ENCODE measurements at regions not wholly inside any gene's neighbourhood (a gene's known extent, or its start where the extent isn't known, plus 50 kb on each side); places are given as distances from the start of the nearest gene placed in this dataset.

DNA sequence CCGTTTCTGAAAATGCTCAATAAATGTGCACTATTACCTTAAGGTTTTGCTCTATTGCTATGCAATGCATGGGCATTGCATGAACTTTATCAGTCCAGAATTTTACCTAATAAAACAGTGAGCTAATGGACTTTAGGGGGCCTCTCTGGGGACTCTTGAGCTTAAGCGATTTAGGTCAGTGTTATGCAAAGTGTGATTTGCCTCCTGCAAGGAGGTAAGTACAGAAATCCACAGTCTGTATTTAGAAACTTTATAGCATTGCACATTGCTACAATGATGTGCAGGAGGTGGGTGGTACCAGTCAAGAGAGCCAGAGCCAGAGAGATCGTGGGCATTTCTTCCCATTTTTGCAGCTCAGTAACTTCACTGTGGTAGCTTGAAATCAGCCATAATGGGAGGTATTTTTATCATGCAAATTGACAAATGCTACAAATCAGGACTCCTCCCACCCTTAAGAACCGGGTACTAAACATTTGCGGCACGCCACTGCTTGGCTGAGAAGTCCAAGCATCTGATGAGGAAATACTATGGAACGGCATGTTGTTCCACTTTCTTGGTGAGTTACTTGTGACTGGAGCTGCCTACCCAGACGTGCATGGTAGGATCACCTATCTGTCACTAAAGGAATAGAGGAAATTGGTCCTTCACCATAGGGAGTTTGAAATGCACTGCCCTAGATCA is 174.6 kb upstream of the PGRMC2 start:
- no peaks in the 10 kb centered on the region for H3K36me3 Mint-ChIP-seq (ENCODE audit: low read depth)
- no peaks in the 10 kb centered on the region for H3K9me3 Mint-ChIP-seq
- peaks cover 2% of the 10 kb centered on the region for H3K4me1 Mint-ChIP-seq
- peaks cover 9% of the 10 kb centered on the region for H3K27me3 Mint-ChIP-seq (ENCODE audit: low read depth)
- no peak overlapping the region for H3K27ac Mint-ChIP-seq (ENCODE audit: unreplicated experiment)
- TF ChIP-seq, protein P1, sequence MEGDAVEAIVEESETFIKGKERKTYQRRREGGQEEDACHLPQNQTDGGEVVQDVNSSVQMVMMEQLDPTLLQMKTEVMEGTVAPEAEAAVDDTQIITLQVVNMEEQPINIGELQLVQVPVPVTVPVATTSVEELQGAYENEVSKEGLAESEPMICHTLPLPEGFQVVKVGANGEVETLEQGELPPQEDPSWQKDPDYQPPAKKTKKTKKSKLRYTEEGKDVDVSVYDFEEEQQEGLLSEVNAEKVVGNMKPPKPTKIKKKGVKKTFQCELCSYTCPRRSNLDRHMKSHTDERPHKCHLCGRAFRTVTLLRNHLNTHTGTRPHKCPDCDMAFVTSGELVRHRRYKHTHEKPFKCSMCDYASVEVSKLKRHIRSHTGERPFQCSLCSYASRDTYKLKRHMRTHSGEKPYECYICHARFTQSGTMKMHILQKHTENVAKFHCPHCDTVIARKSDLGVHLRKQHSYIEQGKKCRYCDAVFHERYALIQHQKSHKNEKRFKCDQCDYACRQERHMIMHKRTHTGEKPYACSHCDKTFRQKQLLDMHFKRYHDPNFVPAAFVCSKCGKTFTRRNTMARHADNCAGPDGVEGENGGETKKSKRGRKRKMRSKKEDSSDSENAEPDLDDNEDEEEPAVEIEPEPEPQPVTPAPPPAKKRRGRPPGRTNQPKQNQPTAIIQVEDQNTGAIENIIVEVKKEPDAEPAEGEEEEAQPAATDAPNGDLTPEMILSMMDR (conservative IDR thresholded peaks at IDR 0.05): no peak
- no peak for DNase-seq (ENCODE audit: low read depth, low spot score)
- no peak overlapping the region for H3K4me3 Mint-ChIP-seq

GRCh38 chr4:128461291-128462102 is 173.9 kb upstream of the PGRMC2 start:
- Mint-ChIP-seq H3K4me3 (no peak overlapping the region), H3K27ac (ENCODE audit: unreplicated experiment) (no peak overlapping the region), H3K4me1 (peaks cover 8% of the 10 kb centered on the region), H3K36me3 (ENCODE audit: low read depth) (no peaks in the 10 kb centered on the region), H3K9me3 (no peaks in the 10 kb centered on the region), H3K27me3 (ENCODE audit: low read depth) (peaks cover 10% of the 10 kb centered on the region)
- TF ChIP-seq, protein P1 (conservative IDR thresholded peaks at IDR 0.05): no peak
- DNase-seq (ENCODE audit: low read depth, low spot score): no peak

- no peak for DNase-seq (ENCODE audit: low read depth, low spot score)
- TF ChIP-seq, protein P1 (conservative IDR thresholded peaks at IDR 0.05): no peak
- Mint-ChIP-seq H3K27ac (ENCODE audit: unreplicated experiment) (no peak overlapping the region), H3K4me1 (peaks cover 9% of the 10 kb centered on the region), H3K4me3 (no peak overlapping the region), H3K27me3 (ENCODE audit: low read depth) (peaks cover 10% of the 10 kb centered on the region), H3K9me3 (no peaks in the 10 kb centered on the region), H3K36me3 (ENCODE audit: low read depth) (no peaks in the 10 kb centered on the region)
Measured at GRCh38 chr4:128459547-128459946, 171.9 kb upstream of the PGRMC2 start.

GRCh38 chr4:128458816-128459215 is 171.2 kb upstream of the PGRMC2 start:
- no peak overlapping the region for H3K4me3 Mint-ChIP-seq

DNA sequence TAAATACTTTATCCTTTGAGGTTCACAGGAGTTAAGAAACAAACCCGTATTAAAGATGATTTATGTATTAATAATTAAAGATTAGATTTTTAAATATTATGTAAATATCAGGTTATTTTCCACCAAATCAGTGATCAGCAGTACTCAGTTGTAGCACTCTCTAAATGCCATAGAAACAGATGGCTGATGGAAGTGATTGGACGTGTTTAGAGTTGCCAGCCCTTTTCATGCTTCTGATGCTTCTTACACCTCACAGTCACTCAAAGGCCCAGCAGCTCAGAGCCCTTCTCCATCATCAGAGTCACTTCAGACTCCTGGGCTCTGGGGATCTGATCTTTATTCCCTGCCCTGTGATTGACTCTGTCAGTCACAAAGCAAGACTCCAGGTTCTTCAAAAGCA is 170.1 kb upstream of the PGRMC2 start:
- H3K27ac Mint-ChIP-seq (ENCODE audit: unreplicated experiment): no peak overlapping the region

More at GRCh38 chr4:128458816-128459215, 171.2 kb upstream of the PGRMC2 start:
- Mint-ChIP-seq H3K27ac (ENCODE audit: unreplicated experiment) (no peak overlapping the region), H3K4me1 (peaks cover 14% of the 10 kb centered on the region), H3K36me3 (ENCODE audit: low read depth) (no peaks in the 10 kb centered on the region), H3K9me3 (no peaks in the 10 kb centered on the region), H3K27me3 (ENCODE audit: low read depth) (peaks cover 11% of the 10 kb centered on the region)
- DNase-seq (ENCODE audit: low read depth, low spot score): no peak
- TF ChIP-seq, protein P1 (conservative IDR thresholded peaks at IDR 0.05): no peak

More for the DNA sequence above, 170.1 kb upstream of the PGRMC2 start:
- TF ChIP-seq, protein P1 (conservative IDR thresholded peaks at IDR 0.05): no peak
- H3K4me1 Mint-ChIP-seq: peaks cover 14% of the 10 kb centered on the region
- no peaks in the 10 kb centered on the region for H3K9me3 Mint-ChIP-seq
- H3K36me3 Mint-ChIP-seq (ENCODE audit: low read depth): no peaks in the 10 kb centered on the region
- no peak for DNase-seq (ENCODE audit: low read depth, low spot score)
- no peak overlapping the region for H3K4me3 Mint-ChIP-seq
- H3K27me3 Mint-ChIP-seq (ENCODE audit: low read depth): peaks cover 11% of the 10 kb centered on the region

Data from neural crest cell (in vitro differentiated cells).